PC-9 (cell line): ENCODE measurements at regions not wholly inside any gene's neighbourhood (a gene's known extent, or its start where the extent isn't known, plus 50 kb on each side); places are given as distances from the start of the nearest gene placed in this dataset.

ENCODE experiments used
- CTCF ChIP-seq: fragments of 200-600 bp; sonication (generic); conservative IDR thresholded peaks from 2 replicates; pipeline ENCODE4 v1.6.1; 2017; ENCODE audit warnings: mixed run types, antibody characterized with exemption, mild to moderate bottlenecking, moderate library complexity
- EZH2 ChIP-seq: fragments of 200-600 bp; sonication (generic); IDR thresholded peaks from 2 replicates; pipeline ENCODE4 v1.8.0; 2017; ENCODE audit warnings: antibody characterized with exemption, low read depth

GRCh38 chr6:1081551-1082284 lies 230.2 kb upstream of the FOXQ1 start:
- TF ChIP-seq CTCF (no peak), EZH2 (no peak)
